Right hindlimb (tissue), 1 donor: ENCODE measurements at regions not wholly inside any gene's neighbourhood (a gene's known extent, or its start where the extent isn't known, plus 50 kb on each side); places are given as distances from the start of the nearest gene placed in this dataset.
A peak's percentile ranks its signal among the peaks of the same experiment; 100 is the strongest.

ENCODE experiments used
- DNase-seq: peaks from one replicate; pipeline ENCODE4 v3.0.0-alpha.2; 2018

DNA sequence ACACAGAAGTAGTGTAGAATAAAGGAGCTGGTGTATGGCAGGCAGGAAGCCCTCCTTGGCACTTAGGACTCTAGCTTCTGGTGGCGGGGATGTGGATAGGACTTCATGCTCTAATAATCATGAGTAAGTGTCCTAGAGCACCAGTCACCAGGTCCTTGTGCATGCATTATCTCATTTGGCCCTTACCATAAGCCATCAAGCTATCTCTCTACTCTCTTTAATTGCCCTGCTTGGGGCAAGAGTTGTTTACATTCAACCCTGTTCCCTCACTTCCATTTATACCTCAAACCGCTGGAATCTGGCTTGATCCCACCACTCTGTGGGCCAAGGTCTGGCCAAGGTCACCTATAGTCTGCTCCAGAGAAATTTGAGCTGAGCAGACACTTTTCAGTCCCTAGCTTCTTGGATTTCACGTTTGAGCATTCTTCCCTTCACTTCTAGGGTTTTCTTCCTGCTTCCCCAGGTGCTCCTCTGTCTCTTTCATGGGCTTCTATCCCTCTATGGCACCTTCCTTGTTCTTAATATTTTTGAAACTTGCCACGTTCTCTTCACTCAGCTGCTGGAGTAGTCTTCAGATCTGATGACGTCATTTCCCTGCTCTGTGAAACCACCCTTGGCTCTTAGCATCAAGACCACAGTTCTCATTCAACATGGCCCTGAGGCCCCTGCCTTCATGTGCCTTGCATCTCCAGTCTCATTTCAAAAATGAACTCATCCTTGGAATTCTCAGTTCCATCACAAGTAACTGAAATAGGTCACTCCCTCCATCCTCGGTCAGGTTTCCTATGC, 94.9 kb upstream of the GATA6 start:
- DNase-seq, result no peak

DNA sequence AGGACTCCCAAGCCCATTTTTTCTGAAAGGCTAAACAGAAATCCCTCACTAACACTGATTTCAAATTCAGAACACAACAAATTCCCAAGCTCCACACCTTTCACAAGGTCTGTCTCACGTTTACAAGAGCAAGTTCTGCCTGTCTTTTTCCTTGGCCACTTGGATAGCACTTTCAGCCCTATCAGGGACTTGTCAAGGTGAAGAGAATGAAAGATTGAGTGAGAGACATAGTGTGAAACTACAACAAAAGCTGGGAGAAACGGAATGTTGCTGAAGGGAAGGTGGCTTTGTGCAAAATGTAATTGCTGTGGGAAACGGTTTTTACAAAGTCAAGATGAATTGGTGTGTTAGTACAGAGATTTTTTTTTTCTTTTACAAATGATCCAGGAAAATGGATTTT, 89.4 kb upstream of the GATA6 start:
- no peak for DNase-seq

DNA sequence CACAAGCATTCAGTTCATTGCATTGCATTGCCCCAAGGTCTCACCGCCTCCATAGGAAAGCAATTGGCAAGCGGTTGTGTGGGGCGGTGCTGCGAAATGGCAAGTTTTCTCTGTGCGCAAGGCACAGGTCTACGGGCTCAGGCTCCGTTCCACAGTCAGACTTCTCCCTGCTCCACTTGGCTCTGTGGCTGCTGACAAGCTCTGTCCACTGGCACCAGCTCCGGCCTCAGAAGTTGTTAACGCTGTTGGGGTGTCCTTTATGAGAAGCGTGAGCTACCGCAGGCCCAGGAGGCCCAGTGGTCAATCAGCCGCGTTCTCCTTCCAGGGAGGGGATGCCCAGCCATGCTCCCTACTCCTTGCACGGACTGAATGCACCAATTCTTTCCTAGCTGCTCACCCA, 87.0 kb upstream of the GATA6 start:
- no peak for DNase-seq

DNA sequence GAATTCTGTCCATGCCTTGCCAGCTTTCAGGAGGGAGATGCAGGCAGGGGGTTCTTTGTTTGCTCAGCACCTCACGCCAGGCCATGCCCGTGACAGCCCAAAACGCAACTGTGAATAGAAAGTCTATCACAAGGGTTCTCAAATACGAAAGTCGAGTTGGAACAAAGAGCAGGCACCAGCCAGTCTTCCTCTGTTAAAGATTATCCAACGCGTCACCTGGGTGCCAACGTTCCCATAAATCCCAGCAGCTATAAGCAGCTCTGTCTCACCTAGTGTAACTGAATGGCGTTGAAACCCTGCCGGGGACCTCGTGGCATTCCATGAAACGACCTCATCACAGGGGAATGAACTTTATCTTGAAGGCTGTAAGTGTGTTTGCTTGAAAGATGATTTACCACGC, 84.8 kb upstream of the GATA6 start:
- DNase-seq, result no peak

DNA sequence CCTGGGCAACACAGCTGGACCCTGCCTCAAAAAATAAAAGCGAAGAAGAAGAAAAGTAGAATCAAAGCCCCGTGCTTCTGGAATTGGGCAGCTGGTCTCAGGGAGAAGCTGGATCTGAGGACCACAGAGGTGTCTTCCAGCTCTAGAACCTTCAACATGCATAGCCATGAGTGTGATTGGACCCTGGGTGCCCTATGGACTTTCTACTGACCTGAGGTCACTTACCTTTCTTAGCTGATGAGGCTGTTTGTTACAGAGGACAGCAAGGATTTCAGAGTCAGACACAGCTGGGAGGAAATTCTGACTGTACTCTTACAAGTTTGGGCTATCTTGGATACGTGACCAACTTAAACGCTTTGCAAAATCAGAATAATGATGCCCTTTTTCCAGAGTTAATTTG, 82.4 kb upstream of the GATA6 start:
- no peak for DNase-seq

DNA sequence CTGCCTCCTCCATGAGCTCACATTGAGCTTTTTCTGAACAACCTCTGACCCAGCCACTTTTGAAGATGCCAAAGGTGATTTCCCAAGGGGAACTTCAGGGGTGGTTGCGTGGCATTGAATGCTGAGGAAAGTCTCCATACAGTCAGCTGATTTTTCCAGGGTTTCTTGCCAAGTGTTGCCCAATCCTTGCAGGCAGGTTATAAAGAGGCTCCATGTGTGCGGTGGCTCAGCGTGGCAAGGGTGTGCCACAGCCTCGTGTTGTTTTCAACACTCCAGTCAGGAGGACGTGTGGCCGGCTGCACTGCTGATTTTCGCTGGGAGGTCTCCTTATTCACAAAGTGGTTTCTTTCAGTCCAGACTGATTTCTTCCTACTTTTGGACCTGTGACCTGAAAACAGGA, 81.4 kb upstream of the GATA6 start:
- DNase-seq, result no peak

DNA sequence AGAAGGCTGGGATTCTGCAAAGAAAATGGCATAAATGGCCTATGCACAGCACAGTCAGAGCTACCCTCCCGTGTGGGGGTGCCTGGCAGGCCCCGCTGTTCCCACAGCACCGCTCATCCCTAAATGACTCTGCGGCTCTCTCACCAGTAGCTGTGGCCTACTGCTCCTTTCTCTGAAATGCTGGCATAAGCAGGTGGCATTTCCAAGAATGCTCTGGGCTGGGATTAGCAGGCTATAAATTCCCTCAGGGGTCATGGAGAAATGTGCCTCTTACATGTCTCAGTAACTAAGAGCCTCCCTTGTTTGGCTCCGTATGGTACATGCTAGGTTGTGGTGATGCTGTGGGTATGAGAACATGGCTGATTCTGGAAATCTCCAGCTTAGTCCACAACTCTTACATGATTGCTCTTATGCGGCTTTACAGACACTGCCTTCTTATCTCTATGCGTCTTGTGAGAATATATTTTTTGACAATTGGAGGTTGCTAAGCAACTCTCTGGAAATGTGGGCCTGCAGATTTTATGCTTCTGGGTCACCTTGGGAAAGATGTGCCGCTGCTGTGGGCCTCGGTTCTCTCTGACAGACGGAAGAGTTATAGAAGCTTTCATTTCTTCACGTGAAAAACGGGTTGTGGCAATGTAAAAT, 80.3 kb upstream of the GATA6 start:
- DNase-seq, result no peak

DNA sequence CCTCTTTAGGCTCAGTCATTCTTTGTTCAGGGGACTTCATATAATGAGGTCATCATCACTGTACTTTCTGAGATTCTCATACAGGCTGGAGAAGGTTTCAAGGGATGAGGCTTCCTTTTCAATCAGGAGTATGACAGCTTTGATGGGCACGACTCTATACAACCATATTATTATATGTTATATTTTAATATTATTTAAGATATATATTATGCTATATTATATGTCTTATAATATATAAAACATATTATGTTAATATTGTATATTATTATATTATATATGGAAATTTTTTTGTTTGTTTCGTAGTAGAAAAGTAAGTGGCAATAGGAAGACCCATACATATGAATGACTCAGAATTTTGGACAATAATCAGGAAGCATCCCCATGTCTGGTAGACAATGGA, 78.0 kb upstream of the GATA6 start:
- no peak for DNase-seq

DNA sequence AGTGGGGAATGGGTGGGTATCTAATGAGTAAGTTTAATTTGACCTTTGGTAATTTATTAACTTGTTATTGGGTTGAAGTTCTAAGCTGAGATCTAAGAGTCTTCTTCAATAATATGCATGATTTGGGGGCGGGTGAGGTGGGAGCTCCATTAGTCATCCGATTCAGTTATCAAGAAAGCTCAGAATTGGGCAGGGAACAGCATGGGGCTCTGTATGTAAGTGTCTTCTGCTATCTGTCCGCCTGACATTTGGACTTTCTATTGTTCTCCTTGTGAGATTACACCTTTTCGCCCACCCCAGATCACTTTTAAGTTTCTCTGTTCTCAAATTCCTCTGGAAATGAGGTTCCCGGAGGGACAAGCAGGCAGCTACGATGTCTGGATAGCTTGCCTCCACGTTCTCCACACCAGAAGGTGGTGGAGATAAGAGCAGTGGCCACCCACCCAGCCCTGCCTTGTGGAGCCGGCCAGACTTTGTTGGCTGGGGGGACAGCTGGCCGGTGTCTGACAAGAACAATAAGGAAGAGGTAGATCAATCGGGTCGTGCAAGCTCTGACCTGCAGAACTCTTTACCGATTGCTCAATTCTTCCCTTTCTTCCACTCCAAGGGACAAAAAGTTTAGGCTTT, 75.5 kb upstream of the GATA6 start:
- DNase-seq, result no peak

DNA sequence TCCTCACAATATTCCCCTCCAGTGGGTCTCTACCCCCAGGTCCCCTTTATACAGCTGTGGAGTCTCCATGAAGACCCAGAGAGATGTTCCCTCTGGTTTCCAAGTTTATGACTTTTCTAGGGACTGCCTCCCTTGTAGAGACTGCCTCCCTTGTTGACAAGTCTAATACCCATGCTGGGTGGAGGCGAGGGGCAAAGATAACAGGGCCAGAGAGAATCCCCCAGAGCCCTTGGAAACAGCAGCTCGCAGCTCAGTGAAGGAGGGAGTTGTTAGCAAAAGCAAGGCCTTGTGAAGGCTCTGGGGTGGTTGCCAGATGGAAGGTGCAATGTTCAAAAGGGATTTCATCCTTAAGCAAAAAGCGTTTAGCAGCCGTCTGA, 75.0 kb upstream of the GATA6 start:
- no peak for DNase-seq

DNA sequence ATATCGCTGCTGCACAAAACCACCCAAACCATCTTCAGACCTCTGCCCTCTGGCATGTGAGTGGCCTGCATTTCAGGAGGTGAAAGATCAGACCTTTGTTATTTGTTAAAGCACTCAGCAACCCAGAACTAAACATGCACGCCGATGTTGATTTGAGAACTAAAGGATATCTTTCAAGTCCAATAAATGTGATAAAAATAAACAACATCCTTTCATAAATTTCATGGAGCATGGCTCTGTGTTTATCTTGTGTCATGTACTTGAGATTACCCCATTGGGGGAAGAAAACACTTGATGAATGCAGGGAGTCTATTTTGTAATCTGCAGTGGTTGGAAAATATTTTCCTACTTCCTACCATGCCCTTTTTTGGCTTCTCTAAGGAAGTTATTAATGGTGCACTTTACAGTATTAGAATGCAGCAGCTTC, 70.8 kb upstream of the GATA6 start:
- DNase-seq, result no peak

DNA sequence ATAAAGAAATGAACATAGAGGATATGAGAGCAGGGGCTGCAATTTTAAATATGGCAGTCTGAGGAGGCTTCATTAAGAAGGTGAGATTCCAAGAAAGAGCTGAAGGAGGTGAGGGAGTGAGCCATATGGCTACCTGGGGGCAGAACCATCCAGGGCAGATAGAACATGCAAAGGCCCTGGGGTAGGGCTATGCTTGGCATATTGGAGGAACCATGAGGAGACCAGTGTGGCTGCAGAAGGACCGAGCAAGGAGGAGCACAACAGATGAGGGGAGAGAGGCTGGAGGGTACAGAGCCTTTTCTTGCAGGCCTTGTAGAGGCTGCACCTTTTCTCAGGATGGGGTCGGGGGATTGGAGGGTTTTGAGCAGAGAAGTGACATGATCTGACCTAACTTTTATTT, 69.5 kb upstream of the GATA6 start:
- DNase-seq, result no peak

DNA sequence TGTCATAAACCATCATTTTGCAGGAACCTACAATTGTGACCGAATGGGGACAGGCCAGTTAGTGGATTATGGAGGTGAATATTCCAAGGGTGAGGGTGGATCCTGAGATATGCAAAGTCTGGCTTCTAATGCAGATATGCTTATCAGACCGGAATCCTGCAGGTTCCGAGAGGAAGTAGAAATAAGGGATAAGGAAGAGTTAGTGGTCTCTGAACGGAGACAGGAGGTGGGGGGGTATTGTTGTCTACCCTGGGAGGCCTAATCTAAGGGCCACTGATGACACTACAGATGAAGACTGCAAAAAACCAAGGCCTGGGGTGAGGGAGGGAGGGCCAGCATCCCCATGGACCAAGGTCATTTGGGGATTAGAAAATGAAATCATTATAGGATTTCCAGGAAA, 67.7 kb upstream of the GATA6 start:
- DNase-seq, result no peak

DNA sequence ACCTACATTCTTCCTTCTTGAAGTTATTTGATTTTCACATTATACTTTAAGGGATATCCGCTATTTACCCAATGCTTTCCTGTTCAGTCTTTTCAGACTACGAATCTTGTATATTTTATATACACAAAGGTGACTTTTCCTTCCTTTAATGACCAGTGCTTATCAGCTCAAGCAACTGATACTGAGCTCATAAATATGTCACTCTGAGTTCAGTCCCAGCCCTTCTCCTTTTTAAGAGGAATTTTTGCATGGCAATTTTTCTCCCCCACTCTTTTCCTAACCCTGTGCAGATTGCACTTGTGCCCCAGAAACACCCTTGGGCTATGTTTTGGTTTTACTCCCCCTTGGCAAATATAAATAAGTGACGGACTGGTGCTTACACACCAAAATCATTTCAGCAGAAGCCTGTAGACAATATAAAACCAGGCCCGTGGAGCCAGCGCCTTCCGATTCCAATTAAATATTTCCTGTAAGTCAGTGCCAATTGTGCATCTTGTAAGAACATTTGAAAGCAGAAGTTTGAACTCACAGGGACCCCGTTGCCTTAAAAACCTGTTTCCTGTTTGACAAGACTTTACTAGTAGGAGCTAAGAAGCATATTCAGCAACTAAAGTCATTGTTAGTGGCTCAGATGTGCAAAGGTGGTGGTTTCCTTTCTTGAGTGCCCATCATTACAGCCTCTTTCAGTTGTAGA, 66.3 kb upstream of the GATA6 start:
- DNase-seq, result peak; percentile 37

DNA sequence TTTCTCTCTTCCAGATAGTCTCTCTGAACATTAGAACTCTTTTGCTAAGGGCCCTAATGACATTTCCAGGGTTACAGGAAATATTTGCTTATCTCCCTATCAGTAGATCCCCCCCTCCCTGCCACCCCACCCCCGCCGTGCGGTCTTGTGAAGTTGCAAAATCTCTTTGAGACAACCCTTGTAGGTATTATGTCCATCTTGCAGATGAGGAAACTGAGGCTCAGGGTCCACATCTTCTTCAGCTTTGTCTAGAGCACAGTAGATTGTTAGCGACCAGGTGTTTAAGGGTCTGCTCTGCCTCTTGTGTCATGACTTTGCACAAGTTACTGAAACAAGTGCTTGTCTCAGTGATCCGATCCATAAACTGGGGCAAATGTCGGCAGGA, 65.8 kb upstream of the GATA6 start:
- DNase-seq, result no peak

DNA sequence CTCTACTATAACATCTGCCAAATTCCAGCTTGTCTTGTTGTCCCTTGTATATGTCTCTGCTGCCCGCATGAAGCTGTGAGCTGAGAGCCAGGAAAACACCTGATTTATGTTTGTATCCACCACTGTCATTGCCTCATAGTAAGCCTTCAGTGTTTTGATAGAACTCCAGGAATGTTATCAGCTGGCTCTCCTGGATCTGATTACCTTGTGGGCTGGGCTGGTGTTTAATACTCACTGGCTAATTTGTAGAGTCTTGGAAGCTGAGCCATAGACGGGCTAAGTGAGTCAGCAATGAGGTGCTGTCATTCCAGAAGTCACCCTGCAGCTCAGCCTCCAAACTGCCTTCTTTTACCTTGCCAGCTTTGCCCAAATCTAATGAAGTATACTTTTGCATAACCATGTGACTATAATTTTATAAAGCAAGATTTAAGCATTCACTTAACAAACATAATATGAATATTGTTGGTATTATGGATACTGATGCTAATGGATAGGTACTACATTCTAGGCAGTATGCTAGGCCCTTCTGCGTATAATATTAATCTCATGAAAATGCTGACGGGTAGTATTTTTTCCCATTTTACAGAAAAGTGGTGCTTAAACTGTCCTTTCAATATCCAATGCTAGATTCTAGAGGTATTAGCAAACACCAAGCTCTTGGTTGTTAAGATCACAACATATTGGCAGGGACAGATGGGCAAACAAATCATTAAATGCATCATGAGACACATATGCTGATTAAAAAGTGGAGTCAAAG, 62.7 kb upstream of the GATA6 start:
- no peak for DNase-seq

DNA sequence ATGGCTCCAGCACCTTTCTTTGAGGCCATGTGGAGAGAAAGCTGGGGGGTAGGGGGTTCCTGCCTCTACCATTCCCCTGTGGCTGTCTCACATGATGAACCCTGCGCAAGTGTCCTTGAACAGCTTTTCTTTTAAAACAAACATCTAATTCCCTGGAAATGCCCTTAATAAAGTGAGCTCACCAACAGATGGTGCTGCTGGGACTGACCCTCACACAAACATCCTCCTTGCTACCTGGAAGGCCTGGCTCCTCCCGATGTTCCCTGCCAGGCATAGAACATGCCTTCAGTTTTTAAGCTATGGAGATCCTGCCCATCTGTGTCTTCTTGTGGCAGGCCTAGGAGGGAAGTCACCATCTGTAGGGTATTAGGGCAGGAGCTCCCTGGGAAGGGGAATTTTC, 60.7 kb upstream of the GATA6 start:
- no peak for DNase-seq

DNA sequence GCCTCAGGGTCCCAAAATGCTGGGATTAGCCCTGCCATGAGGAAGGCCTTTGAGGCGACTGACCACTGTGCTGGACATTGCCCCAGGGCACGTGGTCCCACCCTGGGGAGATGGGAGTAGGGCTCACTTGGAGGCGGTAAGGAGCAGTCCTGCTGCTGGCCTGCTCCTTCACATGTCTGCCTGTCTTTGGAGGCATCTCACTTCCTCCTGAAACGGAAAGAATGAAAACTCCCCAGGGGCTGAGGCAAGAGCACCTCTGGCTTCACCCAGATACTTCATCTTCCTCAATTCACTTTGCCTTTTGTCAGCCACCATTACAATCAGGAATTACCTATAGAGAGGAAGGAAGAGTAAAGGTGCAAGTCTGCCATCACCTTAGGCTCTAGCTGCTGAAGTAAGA, 59.9 kb upstream of the GATA6 start:
- DNase-seq, result no peak

DNA sequence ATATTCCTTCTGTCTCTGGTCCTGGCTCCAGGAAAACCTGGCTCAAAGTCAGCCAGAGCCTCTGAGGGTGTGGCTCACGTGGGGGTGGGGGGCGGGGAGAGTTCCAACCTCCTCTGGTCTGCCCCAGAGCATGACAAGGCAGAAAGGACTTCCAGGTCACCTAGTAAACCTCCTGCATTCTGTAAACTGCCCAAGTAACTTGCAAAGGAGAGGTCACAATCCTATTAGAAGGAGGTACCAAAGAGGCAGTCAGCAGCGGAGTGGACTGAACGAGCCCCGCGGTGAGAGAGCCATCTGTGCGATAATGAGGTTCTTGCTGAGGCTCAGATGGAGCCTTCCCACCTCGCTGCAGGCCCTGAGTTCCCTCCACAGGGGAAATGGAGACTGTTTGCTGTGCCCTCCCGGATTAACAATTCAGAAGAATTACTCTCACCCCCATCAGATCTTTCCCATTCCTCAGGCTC, 58.9 kb upstream of the GATA6 start:
- no peak for DNase-seq

DNA sequence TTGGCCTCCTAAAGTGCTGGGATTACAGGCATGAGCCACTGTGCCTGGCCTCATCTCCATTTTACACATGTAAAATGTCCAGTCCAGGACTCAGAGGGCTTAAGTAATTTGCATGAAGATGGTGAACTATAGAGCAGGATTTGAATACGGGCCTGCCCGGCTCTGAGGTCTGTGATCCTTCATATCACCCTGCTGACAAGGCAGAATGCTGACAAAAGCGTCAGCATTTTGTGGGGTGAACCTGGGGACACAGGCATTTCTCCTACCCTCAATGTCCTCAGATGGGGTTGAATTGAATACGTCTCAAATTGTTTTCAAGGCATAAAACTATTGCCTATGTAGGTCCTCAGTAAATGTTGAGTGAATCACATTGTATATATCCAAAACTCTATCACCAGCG, 57.2 kb upstream of the GATA6 start:
- no peak for DNase-seq

DNA sequence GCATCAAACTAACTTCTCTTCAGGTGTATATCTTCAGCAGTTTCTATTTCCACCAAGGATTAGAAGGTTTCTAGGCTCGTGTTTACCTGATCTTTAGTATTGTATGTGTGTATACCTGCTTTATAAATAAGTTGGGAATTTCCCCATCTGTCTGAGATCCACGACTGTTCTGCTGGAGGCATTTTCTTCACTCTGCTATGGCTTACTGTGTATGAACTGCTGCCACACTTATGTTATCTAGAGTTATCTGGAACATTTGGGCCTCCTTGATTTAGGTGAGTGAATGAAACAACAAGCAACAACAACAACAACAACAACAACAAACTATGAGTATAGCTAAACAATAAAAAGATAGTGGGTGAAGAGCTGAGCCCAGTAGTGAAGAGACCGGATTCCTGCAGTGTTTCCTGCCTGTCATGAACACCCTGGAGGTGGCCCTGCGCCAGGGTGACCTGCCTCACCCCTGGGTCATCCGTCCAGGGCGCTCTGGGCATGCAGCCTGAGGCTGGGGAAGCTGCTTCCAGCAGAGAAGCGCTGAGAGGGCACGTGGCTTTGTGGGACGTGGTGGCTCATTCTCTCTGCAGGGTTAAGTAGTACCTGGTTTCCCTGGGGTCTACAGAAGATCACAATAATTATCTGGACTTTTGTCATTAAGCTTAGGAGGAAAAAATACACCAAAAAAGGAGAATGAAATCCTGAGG, 56.1 kb upstream of the GATA6 start:
- no peak for DNase-seq
